ENCODE measurements at regions not wholly inside any gene's neighbourhood (a gene's known extent, or its start where the extent isn't known, plus 50 kb on each side); places are given as distances from the start of the nearest gene placed in this dataset.

DNA sequence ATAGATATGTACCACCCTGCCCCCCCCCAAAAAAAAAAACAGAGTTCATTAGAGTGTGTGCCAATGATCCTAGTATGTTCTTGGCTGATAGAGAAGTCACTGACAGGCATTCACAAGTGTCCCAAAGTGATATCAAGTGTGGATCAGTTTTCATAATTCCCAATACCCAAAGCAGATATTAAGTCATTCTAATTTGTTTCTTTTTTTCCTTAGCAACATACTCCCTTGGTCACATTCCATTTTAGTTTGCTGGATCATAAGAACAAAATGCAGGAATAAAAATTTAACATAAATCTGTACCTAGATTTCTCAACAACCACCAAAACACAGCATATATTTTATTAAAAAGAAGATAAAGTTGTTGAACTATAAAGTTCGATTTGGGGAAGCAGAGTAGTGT lies 129.8 kb upstream of the PALMD start:
- Histone ChIP-seq H3K79me1 (ENCODE audit: low read depth, low read length) (no peaks in the 10 kb centered on the region), H2BK12ac (ENCODE audit: low read depth, low read length) (no peak overlapping the region), H2AFZ (ENCODE audit: low read length) (no peak overlapping the region), H3K27me3 (replicated peaks in 1 of 4; ENCODE audit: control insufficient read depth in 3 of 4, extremely low read depth in 1 of 4, insufficient read depth in 3 of 4, low read length in 3 of 4) (no peaks in the 10 kb centered on the region), H4K91ac (replicated peaks; ENCODE audit: insufficient read length, low read length) (no peak overlapping the region), H3K14ac (ENCODE audit: insufficient read length) (no peak overlapping the region), H3K4me1 (replicated peaks in 1 of 4; ENCODE audit: control insufficient read depth in 3 of 4, insufficient read depth in 4 of 4, low read length in 3 of 4) (0 out of 7 replicates have a peak, but pooled peaks cover 0 to 2% (median 1%) of the 10 kb centered on the region in 4 experiments), H3K36me3 (ENCODE audit: control insufficient read depth in 2 of 4, insufficient read depth in 4 of 4, low read length in 3 of 4) (no peaks in the 10 kb centered on the region), H2BK120ac (replicated peaks; ENCODE audit: low read depth, low read length) (no peak overlapping the region), H3K27ac (ENCODE audit: low read depth, low read length) (no peak overlapping the region), H2BK20ac (ENCODE audit: low read length) (no peak overlapping the region), H4K20me1 (replicated peaks in 1 of 2; ENCODE audit: control insufficient read depth in 1 of 2, insufficient read depth in 2 of 2, low read length in 2 of 2) (no peaks in the 10 kb centered on the region), H4K8ac (ENCODE audit: extremely low read depth, insufficient read depth, low read length) (no peak overlapping the region), H3K4ac (replicated peaks; ENCODE audit: insufficient read length, low read depth, low read length) (no peak overlapping the region), H3K23ac (ENCODE audit: insufficient read length) (no peak overlapping the region), H3K18ac (ENCODE audit: extremely low read depth, low read length) (no peak overlapping the region), H3K4me3 (ENCODE audit: extremely low read depth in 1 of 4, insufficient read depth in 2 of 4, low read depth in 3 of 4, low read length in 4 of 4) (no peak overlapping the region), H4K5ac (ENCODE audit: insufficient read length, low read depth, low read length) (no peak overlapping the region), H2BK5ac (ENCODE audit: low read depth, low read length) (peak overlapping the region; percentile 46; the same call in 1 of the 2 replicates), H3K9me3 (ENCODE audit: insufficient read depth in 2 of 2, low read depth in 1 of 2, low read length in 1 of 2) (no peaks in the 10 kb centered on the region), H2AK5ac (ENCODE audit: low read depth, low read length) (no peak overlapping the region), H3K23me2 (ENCODE audit: low read depth, low read length) (no peaks in the 10 kb centered on the region), H3K56ac (replicated peaks; ENCODE audit: insufficient read length, low read depth, low read length) (no peak overlapping the region), H3K4me2 (ENCODE audit: insufficient read depth in 1 of 2, low read depth in 2 of 2, low read length in 2 of 2) (no peak overlapping the region), H3K9ac (replicated peaks in 1 of 4; ENCODE audit: extremely low read depth in 1 of 4, low read depth in 3 of 4, low read length in 3 of 4) (no peak overlapping the region), H2BK15ac (ENCODE audit: low read length) (no peak overlapping the region), H3K79me2 (ENCODE audit: control insufficient read depth in 1 of 2, insufficient read depth in 2 of 2, low read length in 2 of 2) (no peaks in the 10 kb centered on the region)
- DNase-seq (ENCODE audit: low read depth in 1 of 2, low spot score in 2 of 2) (no peak), FAIRE-seq (no peak)
- 71% methylated on average over 1 of the region's 1 CpG; no CpG with 5 or more reads in 1 of the 2 experiments for WGBS, 2 experiments (ENCODE audit: extremely low coverage in 1 of 2, insufficient coverage in 1 of 2, insufficient read length in 1 of 2, insufficient replicate concordance in 2 of 2, low coverage in 1 of 2, low lambda C conversion rate in 2 of 2, missing lambda C conversion rate in 1 of 2)
- ChIA-PET CTCF (ENCODE audit: partially characterized antibody) (no interaction called here), POLR2A (ENCODE audit: partially characterized antibody) (no interaction called here)
- TF ChIP-seq, protein P1, sequence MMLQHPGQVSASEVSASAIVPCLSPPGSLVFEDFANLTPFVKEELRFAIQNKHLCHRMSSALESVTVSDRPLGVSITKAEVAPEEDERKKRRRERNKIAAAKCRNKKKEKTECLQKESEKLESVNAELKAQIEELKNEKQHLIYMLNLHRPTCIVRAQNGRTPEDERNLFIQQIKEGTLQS (IDR thresholded peaks at IDR 0.05; ENCODE audit: insufficient read depth, low read depth, low read length): no peak
- TF ChIP-seq SP4 (IDR thresholded peaks at IDR 0.05; ENCODE audit: low read length) (no peak), SIRT6 (IDR thresholded peaks at IDR 0.05; ENCODE audit: low read length) (no peak), MAFK (IDR thresholded peaks at IDR 0.05; ENCODE audit: low read depth, low read length) (no peak), GTF2F1 (IDR thresholded peaks at IDR 0.05; ENCODE audit: borderline replicate concordance, low read depth, low read length) (no peak), EP300 (IDR thresholded peaks at IDR 0.05; ENCODE audit: borderline replicate concordance in 1 of 2, low read depth in 2 of 2, low read length in 2 of 2) (no peak), RFX5 (IDR thresholded peaks at IDR 0.05; ENCODE audit: borderline replicate concordance, low read depth, low read length) (no peak), KDM1A (IDR thresholded peaks at IDR 0.05; ENCODE audit: borderline replicate concordance, low read length) (no peak), POU5F1 (IDR thresholded peaks at IDR 0.05; ENCODE audit: low read depth, low read length) (no peak), SIX5 (IDR thresholded peaks at IDR 0.05; ENCODE audit: low read depth, low read length) (no peak), NANOG (IDR thresholded peaks at IDR 0.05; ENCODE audit: insufficient read depth, low read depth, low read length, poor library complexity, severe bottlenecking) (no peak)
- TF ChIP-seq, protein P2, sequence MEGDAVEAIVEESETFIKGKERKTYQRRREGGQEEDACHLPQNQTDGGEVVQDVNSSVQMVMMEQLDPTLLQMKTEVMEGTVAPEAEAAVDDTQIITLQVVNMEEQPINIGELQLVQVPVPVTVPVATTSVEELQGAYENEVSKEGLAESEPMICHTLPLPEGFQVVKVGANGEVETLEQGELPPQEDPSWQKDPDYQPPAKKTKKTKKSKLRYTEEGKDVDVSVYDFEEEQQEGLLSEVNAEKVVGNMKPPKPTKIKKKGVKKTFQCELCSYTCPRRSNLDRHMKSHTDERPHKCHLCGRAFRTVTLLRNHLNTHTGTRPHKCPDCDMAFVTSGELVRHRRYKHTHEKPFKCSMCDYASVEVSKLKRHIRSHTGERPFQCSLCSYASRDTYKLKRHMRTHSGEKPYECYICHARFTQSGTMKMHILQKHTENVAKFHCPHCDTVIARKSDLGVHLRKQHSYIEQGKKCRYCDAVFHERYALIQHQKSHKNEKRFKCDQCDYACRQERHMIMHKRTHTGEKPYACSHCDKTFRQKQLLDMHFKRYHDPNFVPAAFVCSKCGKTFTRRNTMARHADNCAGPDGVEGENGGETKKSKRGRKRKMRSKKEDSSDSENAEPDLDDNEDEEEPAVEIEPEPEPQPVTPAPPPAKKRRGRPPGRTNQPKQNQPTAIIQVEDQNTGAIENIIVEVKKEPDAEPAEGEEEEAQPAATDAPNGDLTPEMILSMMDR (IDR thresholded peaks at IDR 0.05; ENCODE audit: control extremely low read depth in 1 of 3, insufficient read depth in 1 of 3, low read depth in 1 of 3, low read length in 3 of 3): no peak
